ENCODE measurements at regions not wholly inside any gene's neighbourhood (a gene's known extent, or its start where the extent isn't known, plus 50 kb on each side); places are given as distances from the start of the nearest gene placed in this dataset.

GRCh38 chr1:238248356-238248755 lies 357.6 kb upstream of the ZP4 start:
- DNase-seq, result no peak

- DNase-seq, result no peak
Measured at GRCh38 chr1:238242181-238242580, 351.5 kb upstream of the ZP4 start.

GRCh38 chr1:238241607-238242006 lies 350.9 kb upstream of the ZP4 start:
- DNase-seq, result no peak

GRCh38 chr1:238239343-238239742 lies 348.6 kb upstream of the ZP4 start:
- DNase-seq, result no peak

- no peak for DNase-seq
Measured at GRCh38 chr1:238233966-238234365, 343.2 kb upstream of the ZP4 start.

- no peak for DNase-seq
Measured at GRCh38 chr1:238232084-238232710, 341.5 kb upstream of the ZP4 start.

GRCh38 chr1:238226810-238227209 lies 336.1 kb upstream of the ZP4 start:
- no peak for DNase-seq

- no peak for DNase-seq
Measured at GRCh38 chr1:238223076-238223640, 332.4 kb upstream of the ZP4 start.

- DNase-seq, result no peak
Measured at GRCh38 chr1:238221738-238222137, 331.0 kb upstream of the ZP4 start.

GRCh38 chr1:238214449-238214848 lies 323.7 kb upstream of the ZP4 start:
- no peak for DNase-seq

- DNase-seq, result no peak
Measured at GRCh38 chr1:238205045-238205662, 314.4 kb upstream of the ZP4 start.

- no peak for DNase-seq
Measured at GRCh38 chr1:238201992-238202391, 311.3 kb upstream of the ZP4 start.

- no peak for DNase-seq
Measured at GRCh38 chr1:238199325-238199724, 308.6 kb upstream of the ZP4 start.

- no peak for DNase-seq
Measured at GRCh38 chr1:238196516-238196915, 305.8 kb upstream of the ZP4 start.

- DNase-seq, result no peak
Measured at GRCh38 chr1:238191170-238191569, 300.4 kb upstream of the ZP4 start.

GRCh38 chr1:238187575-238187949 lies 296.8 kb upstream of the ZP4 start:
- no peak for DNase-seq

GRCh38 chr1:238186887-238187574 lies 296.3 kb upstream of the ZP4 start:
- no peak for DNase-seq

- DNase-seq, result no peak
Measured at GRCh38 chr1:238177960-238178645, 287.4 kb upstream of the ZP4 start.

- no peak for DNase-seq
Measured at GRCh38 chr1:238177351-238177750, 286.6 kb upstream of the ZP4 start.

- no peak for DNase-seq
Measured at GRCh38 chr1:238176441-238176840, 285.7 kb upstream of the ZP4 start.

GRCh38 chr1:238171985-238172384 lies 281.3 kb upstream of the ZP4 start:
- no peak for DNase-seq

GRCh38 chr1:238161955-238162354 lies 271.2 kb upstream of the ZP4 start:
- no peak for DNase-seq

- no peak for DNase-seq
Measured at GRCh38 chr1:238153939-238154338, 263.2 kb upstream of the ZP4 start.

GRCh38 chr1:238153253-238153652 lies 262.5 kb upstream of the ZP4 start:
- no peak for DNase-seq
